Inflammatory macrophage (primary cell): ENCODE measurements at regions not wholly inside any gene's neighbourhood (a gene's known extent, or its start where the extent isn't known, plus 50 kb on each side); places are given as distances from the start of the nearest gene placed in this dataset.
"Not testable (repeated sequence)": the region's sequence is repeated elsewhere in the genome, so short reads cannot be mapped to it uniquely, and the experiment has no call there.

Experiments used
- DNase-seq, 2 donors: peaks; one replicate each; pipeline ENCODE4 v3.0.0-alpha.2; 2020 to 2022

- no peak for DNase-seq
Measured at GRCh38 chr2:145806546-145806945, 1286.6 kb upstream of the ZEB2 start.

- DNase-seq: no peak
Measured at GRCh38 chr2:145802133-145802532, 1282.2 kb upstream of the ZEB2 start.

- no peak for DNase-seq
Measured at GRCh38 chr2:145801210-145801609, 1281.3 kb upstream of the ZEB2 start.

- DNase-seq: no peak
Measured at GRCh38 chr2:145800151-145801091, 1280.5 kb upstream of the ZEB2 start.

GRCh38 chr2:145799595-145800108 is 1279.7 kb upstream of the ZEB2 start:
- DNase-seq: no peak

- no peak for DNase-seq
Measured at GRCh38 chr2:145798419-145798818, 1278.5 kb upstream of the ZEB2 start.

GRCh38 chr2:145797692-145798091 is 1277.8 kb upstream of the ZEB2 start:
- no peak for DNase-seq

- DNase-seq: no peak
Measured at GRCh38 chr2:145792745-145793144, 1272.8 kb upstream of the ZEB2 start.

GRCh38 chr2:145789636-145790035 is 1269.7 kb upstream of the ZEB2 start:
- DNase-seq: no peak

GRCh38 chr2:145787597-145788361 is 1267.9 kb upstream of the ZEB2 start:
- not testable (repeated sequence) for DNase-seq

GRCh38 chr2:145782607-145783006 is 1262.7 kb upstream of the ZEB2 start:
- DNase-seq: not testable (repeated sequence)

- DNase-seq: no peak
Measured at GRCh38 chr2:145777914-145778313, 1258.0 kb upstream of the ZEB2 start.

- DNase-seq: no peak
Measured at GRCh38 chr2:145777297-145777696, 1257.4 kb upstream of the ZEB2 start.

- DNase-seq: no peak
Measured at GRCh38 chr2:145775591-145775990, 1255.7 kb upstream of the ZEB2 start.

- DNase-seq: peak in 1 of 2 donors; percentile 35
Measured at GRCh38 chr2:145771525-145771924, 1251.6 kb upstream of the ZEB2 start.

GRCh38 chr2:145769011-145769716 is 1249.2 kb upstream of the ZEB2 start:
- no peak for DNase-seq

GRCh38 chr2:145765874-145766273 is 1246.0 kb upstream of the ZEB2 start:
- no peak for DNase-seq

GRCh38 chr2:145764631-145765030 is 1244.7 kb upstream of the ZEB2 start:
- no peak for DNase-seq

- DNase-seq: no peak
Measured at GRCh38 chr2:145760781-145761649, 1241.1 kb upstream of the ZEB2 start.

- DNase-seq: no peak
Measured at GRCh38 chr2:145759228-145759915, 1239.5 kb upstream of the ZEB2 start.
